ENCODE measurements at regions not wholly inside any gene's neighbourhood (a gene's known extent, or its start where the extent isn't known, plus 50 kb on each side); places are given as distances from the start of the nearest gene placed in this dataset.

GRCh38 chr13:102974317-102975087 is 91.7 kb downstream of the SLC10A2 start:
- in situ Hi-C loops (cut with HindIII; ENCODE audit: low sequenced_read_pairs): no loop called here
- H3K4me3 ChIP-seq (ENCODE audit: low read depth, low read length): no peak overlapping the region
- TF ChIP-seq CTCF (IDR thresholded peaks at IDR 0.05; ENCODE audit: low read depth, low read length): no peak
- DNase-seq (ENCODE audit: low read depth, low spot score): no peak

GRCh38 chr13:102972191-102972590 is 94.0 kb downstream of the SLC10A2 start:
- no peak for TF ChIP-seq CTCF (IDR thresholded peaks at IDR 0.05; ENCODE audit: low read depth, low read length)
- in situ Hi-C loops (cut with HindIII; ENCODE audit: low sequenced_read_pairs): no loop called here
- DNase-seq (ENCODE audit: low read depth, low spot score): no peak
- no peak overlapping the region for H3K4me3 ChIP-seq (ENCODE audit: low read depth, low read length)

DNA sequence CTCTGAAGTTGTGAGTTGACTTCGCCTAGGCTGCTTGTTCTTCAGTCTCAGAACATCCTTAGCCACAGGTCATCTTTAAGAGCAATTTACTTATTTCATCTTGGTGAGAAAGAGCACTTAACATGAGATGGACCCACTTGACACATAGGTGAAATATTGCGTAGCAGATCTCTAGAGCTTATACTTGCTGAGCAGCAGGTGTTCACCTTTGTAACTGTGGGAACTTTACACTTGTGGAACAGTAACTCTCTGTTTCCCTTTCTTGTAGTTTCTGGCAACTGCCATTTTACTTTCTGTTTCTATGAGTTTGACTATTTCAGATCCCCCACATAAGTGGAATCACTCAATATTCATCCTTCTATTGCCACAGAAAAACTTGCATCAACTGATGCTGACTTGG is 95.7 kb downstream of the SLC10A2 start:
- in situ Hi-C loops (cut with HindIII; ENCODE audit: low sequenced_read_pairs): no loop called here
- no peak for DNase-seq (ENCODE audit: low read depth, low spot score)

DNA sequence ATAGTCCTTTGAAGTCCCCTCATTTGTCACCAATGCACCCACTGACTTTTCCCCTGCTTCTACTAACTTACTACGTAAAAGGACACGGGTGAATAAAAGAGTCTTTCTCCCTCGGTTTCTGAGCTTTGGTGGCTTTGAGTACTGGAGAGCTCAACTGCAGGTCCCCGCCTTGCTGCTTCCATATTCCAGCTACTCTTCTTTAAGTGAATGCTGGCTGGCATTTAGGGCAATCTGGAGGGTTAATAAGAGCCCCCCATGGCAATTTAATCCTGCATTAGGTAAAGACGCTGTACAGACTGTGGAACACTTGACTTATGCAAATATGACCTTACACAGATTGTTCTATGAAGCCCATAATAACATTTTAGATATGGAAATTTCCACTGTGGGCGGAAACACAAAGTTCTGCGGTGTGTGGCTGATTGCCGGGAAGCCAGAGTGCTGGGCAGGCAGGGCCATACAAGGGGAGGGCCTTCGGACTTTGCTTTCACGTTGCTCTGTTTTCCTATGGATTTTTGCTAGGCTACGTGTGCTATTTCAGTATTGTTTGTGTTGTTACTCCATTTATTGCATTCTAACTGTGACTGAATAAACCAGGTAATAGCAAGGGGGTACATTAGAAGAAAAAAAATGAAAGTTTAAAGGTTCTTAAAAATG is 97.5 kb downstream of the SLC10A2 start:
- no peak for TF ChIP-seq CTCF (IDR thresholded peaks at IDR 0.05; ENCODE audit: low read depth, low read length)
- no peak overlapping the region for H3K4me3 ChIP-seq (ENCODE audit: low read depth, low read length)
- no peak for DNase-seq (ENCODE audit: low read depth, low spot score)
- in situ Hi-C loops (cut with HindIII; ENCODE audit: low sequenced_read_pairs): no loop called here

More for the DNA sequence above, 95.7 kb downstream of the SLC10A2 start:
- no peak overlapping the region for H3K4me3 ChIP-seq (ENCODE audit: low read depth, low read length)
- TF ChIP-seq CTCF (IDR thresholded peaks at IDR 0.05; ENCODE audit: low read depth, low read length): no peak

DNA sequence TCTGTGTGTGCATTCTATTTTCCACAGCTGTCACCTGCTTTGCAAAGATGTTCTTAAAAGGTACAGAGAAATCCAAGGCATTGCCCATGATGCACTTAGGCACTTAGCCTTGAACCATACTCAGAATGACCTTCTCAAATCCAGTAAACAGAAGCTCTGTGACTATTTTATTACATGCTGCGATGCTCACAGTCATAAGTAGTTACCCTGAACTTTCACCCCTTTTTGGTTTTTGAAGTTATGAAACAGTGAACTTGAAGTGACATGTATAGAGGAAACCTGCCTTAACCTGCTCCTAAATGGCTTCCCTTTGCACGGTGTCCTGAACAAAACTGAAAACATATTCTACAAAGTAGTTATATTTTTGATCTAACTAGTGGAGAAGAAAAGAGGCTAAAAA is 100.4 kb downstream of the SLC10A2 start:
- no peak for DNase-seq (ENCODE audit: low read depth, low spot score)
- no peak for TF ChIP-seq CTCF (IDR thresholded peaks at IDR 0.05; ENCODE audit: low read depth, low read length)
- H3K4me3 ChIP-seq (ENCODE audit: low read depth, low read length): no peak overlapping the region
- in situ Hi-C loops (cut with HindIII; ENCODE audit: low sequenced_read_pairs): no loop called here

GRCh38 chr13:102962430-102962829 is 103.8 kb downstream of the SLC10A2 start:
- DNase-seq (ENCODE audit: low read depth, low spot score): no peak
- no peak for TF ChIP-seq CTCF (IDR thresholded peaks at IDR 0.05; ENCODE audit: low read depth, low read length)
- H3K4me3 ChIP-seq (ENCODE audit: low read depth, low read length): no peak overlapping the region
- in situ Hi-C loops (cut with HindIII; ENCODE audit: low sequenced_read_pairs): no loop called here

Measured in astrocyte of the spinal cord (primary cell).